ENCODE measurements at regions not wholly inside any gene's neighbourhood (a gene's known extent, or its start where the extent isn't known, plus 50 kb on each side); places are given as distances from the start of the nearest gene placed in this dataset.

GRCh38 chr21:20040768-20041167 is 957.4 kb upstream of the NCAM2 start:
- TF ChIP-seq EZH2 (IDR thresholded peaks at IDR 0.05; ENCODE audit: insufficient read depth, poor library complexity, severe bottlenecking) (no peak), EZH2phosphoT487 (IDR thresholded peaks at IDR 0.05; ENCODE audit: insufficient read depth, low read depth) (no peak)
